HG02610 (cell line): ENCODE measurements at regions not wholly inside any gene's neighbourhood (a gene's known extent, or its start where the extent isn't known, plus 50 kb on each side); places are given as distances from the start of the nearest gene placed in this dataset.

Experiments
- ATAC-seq: cut with Tn5 transposase; IDR thresholded peaks from one replicate; pipeline ENCODE4 v1.9.1; 2021; ENCODE audit warnings: mild to moderate bottlenecking, moderate library complexity; ENCODE audit not compliant: unreplicated experiment

GRCh38 chr2:196383799-196384198, 212.4 kb upstream of the STK17B start:
- ATAC-seq = peak; percentile 55

- peak; percentile 38 for ATAC-seq
Measured at GRCh38 chr2:196384729-196385128, 213.4 kb upstream of the STK17B start.

DNA sequence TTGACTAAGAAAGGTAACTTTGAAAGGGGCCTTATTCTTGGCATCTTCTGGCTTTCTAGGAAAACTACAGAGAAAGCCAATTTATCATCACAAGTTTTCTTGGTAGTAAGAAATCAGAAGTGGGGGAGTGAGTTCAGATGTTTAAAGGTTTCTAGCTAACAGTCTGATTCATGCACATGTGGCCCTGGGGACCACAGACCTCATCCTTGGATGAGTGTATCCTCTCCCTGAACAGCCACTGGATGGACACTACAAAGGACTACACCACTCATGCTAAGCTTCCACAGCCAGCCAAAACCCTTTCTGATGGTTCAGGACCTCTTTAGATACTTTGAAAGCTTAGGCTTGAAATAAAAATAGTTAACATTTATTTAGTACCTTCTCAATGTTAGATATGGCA, 218.3 kb upstream of the STK17B start:
- ATAC-seq = no peak

- peak; percentile 87 for ATAC-seq
Measured at GRCh38 chr2:196390243-196391148, 219.1 kb upstream of the STK17B start.

DNA sequence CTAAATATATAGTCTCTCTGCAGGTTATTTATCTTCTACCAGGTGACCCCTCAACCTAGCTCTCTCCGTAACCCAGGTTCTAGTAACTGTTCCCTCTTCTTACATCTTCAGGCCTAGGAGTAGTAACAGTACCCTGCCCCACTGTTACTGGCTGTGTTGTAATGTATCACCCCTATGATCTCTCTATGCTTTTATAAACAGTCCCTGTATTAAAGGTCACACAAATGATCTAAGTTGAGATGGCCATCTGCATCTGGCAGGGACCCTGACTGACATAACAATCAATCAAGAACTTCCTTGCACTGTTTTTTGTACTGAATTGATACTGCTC, 219.7 kb upstream of the STK17B start:
- peak; percentile 44 for ATAC-seq

DNA sequence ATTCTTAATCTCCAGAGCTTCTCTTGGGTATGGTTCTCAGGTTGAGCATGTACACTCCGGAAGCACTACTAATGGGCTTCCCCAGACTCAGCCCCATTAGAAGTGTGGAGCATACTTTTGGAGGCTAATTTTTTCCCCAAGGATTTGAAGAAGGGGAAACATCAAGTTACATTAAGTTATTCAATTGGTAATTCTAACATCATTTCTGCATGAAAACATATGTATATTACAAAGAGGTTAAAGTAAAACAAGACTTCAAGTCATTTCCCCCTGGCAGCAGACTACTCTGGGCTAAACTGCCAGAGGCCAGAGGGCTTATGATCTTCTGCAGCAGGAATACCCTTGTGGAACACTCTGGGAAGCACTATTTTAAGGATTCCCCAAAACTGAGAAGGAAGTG, 227.7 kb upstream of the STK17B start:
- ATAC-seq = no peak

GRCh38 chr2:196399722-196400691, 228.6 kb upstream of the STK17B start:
- no peak for ATAC-seq

DNA sequence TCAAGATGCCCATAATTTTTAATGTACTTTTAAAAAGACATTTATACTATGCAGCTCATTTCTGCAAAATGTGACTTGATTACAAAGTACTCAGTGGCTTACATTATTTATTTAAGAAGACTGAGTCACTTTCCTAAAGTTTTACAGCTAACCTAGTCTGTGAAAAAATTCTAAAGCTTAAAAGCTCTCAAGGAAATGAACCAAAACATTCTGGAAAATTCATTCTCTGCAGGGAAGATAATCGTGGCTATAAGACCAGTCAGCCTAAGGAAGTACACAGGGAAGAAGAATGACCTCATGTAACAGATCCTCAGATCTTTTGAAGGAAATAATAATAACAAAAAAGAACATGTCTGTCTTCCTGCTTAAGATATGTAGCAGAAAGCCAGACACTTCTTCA, 232.1 kb upstream of the STK17B start:
- ATAC-seq = no peak

DNA sequence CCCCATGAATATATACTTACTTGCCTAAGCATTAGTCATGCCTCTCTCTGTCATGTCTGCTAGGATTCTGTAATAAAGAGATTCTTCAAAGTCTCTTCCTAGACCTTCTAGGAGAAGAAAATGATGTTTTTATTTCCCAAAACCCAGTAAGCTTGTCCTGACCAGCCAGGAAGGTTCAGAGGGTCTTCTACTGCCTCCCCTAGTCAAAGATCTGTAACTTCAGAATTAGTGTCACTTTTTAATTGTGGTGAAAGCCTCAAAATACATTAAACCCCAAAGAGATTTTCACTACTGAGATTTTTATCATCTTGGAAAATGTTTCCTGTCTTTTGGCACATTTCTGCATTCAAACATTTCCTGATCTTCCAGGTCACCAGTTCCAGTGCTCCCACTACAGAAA, 232.9 kb upstream of the STK17B start:
- no peak for ATAC-seq

DNA sequence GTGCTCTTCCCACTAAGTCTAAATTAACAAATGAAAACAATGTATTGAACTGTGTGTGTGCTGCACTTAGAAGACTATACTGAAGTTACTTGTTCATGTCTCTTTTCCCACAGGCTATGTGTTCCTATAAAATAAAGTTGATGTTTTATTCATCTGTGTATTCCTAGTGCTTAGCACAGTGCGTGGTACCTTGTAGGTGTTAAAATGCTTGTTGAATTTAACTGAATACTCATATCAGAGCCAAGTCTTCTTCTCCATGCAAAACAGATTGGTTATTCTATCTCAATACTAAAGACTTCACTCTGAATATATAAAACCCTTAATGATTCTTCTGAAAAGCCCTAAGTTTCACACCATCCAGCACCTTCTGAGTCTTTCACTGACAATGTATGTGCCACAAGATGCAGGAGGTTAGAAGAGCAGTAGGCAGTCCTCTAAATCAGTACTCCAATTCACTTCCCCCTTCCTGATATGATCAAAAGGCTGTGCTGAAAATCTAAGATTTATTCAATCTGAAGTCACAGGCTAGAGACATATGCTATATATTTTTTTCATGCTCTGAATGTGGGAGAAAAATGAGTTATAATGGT, 231.7 kb upstream of the CCDC150 start:
- ATAC-seq = peak; percentile 45

GRCh38 chr2:196409376-196409775, 230.1 kb upstream of the CCDC150 start:
- ATAC-seq = peak; percentile 41

DNA sequence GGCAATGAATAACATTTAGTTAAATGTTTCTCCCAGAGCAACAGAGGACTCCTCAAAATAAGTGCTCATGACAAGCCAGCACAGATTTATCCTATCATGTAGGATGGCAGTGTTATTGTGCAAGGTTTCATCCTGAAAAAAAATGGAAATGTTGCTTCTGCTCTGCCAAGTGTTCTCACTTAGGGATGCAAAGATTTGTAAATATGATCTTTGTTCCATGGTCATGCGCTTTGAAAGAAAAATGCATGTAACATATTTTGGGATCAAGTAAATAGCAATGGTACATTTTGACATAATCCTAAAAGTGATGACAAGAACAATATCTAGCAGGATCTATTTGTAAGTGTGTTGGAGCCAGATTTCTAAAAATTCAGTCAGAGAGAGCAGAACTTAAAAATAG, 229.5 kb upstream of the CCDC150 start:
- no peak for ATAC-seq

- ATAC-seq = peak; percentile 74
Measured at GRCh38 chr2:196413821-196414274, 225.7 kb upstream of the CCDC150 start.

DNA sequence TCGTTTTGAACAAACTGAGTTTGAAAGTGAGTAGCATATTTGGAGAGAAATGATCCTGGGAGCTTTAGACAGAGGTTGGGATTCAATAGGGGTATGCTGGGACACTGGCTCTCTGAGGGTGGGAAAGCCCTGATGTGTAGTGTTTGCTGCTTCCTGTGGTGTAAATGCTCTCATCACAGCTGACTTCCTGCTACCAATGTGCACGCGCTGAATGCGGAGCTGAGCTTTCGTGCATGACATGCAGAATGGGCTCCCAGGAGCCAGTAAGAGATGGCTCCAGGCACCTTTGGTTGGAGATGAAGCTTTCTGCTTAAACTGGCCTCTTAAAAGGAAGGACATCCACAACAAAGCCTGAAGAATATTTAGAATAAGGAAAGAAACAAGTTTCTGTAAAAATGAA, 224.1 kb upstream of the CCDC150 start:
- ATAC-seq = peak; percentile 61

DNA sequence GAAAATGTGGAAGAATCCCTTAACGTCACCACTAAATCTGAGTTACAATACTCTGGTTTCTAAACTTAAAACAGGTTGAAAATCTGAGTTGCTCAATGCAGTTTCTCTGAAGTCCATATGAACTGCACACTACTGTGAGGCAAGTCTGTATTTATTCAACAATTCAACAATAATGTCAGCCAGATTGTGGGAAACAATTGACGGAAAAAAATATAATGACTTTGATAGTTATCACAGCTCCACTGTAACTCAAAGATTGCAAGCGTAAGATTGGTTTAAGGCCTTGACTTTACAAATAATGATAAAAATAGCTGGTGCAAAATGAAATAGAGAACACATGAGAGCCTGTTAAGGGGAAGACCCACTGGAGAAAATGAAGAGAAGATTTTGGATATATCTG, 219.4 kb upstream of the CCDC150 start:
- no peak for ATAC-seq

DNA sequence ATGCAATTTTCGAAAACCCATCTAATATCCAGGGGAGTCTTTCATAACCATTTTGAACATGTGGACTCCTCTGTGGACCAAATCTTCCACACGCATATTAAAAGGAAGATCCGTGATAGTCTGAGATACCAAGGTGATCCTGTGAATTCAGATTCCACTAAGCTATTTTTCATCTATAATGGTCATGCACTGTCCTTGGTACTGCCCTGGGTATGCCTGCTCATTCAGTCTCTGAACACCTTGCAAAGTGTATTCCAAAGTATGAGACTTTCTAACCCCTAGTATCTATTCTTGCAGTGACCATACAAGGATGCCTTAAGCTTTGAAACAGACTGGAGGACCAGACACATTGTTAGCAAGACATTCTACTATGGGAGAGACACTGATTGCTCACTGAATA, 217.6 kb upstream of the CCDC150 start:
- ATAC-seq = no peak

GRCh38 chr2:196422361-196422760, 217.2 kb upstream of the CCDC150 start:
- no peak for ATAC-seq

GRCh38 chr2:196426122-196426521, 213.4 kb upstream of the CCDC150 start:
- ATAC-seq = no peak

GRCh38 chr2:196427986-196428634, 211.4 kb upstream of the CCDC150 start:
- no peak for ATAC-seq

GRCh38 chr2:196431076-196431475, 208.4 kb upstream of the CCDC150 start:
- ATAC-seq = no peak

- ATAC-seq = no peak
Measured at GRCh38 chr2:196431957-196432356, 207.6 kb upstream of the CCDC150 start.
